PC-9 (cell line): ENCODE measurements at regions not wholly inside any gene's neighbourhood (a gene's known extent, or its start where the extent isn't known, plus 50 kb on each side); places are given as distances from the start of the nearest gene placed in this dataset.
A peak's percentile ranks its signal among the peaks of the same experiment; 100 is the strongest.

Experiments used
- BruUV-seq: library from RNA; stranded (reverse); fragments of 400-500 nt; replicated peaks from 2 replicates; lab custom pipeline; 2021; lab: Mats Ljungman, UMichigan
- CTCF ChIA-PET: fragments of 300-600 bp; sonication (Branson Sonifier 250); formaldehyde crosslinking; loops from one replicate; lab custom pipeline; 2022; ENCODE audit warnings: antibody characterized with exemption; lab: Charles Lee
- POLR2A ChIA-PET: fragments of 300-600 bp; sonication (Branson Sonifier 250); formaldehyde crosslinking; loops from one replicate; lab custom pipeline; 2022; ENCODE audit warnings: antibody characterized with exemption; ENCODE audit not compliant: unreplicated experiment; lab: Charles Lee
- DNase-seq, 2 experiments: peaks; one replicate each; pipeline versions ENCODE4 v3.0.0 to v3.0.0-alpha.2; 2015 to 2022; ENCODE audit warnings: mixed read lengths in 1 of 2
- H2AFZ ChIP-seq: fragments of 200-600 bp; sonication (generic); 2 replicates; pipeline ENCODE4 v1.8.1; 2017; ENCODE audit warnings: antibody characterized with exemption
- H3F3A ChIP-seq: fragments of 200-600 bp; sonication (generic); 2 replicates; pipeline ENCODE4 v1.8.1; 2017; ENCODE audit warnings: antibody characterized with exemption, mild to moderate bottlenecking, low read depth; ENCODE audit not compliant: insufficient read depth
- H3K27ac ChIP-seq: fragments of 200-600 bp; sonication (generic); 2 replicates; pipeline ENCODE4 v1.6.1; 2016; ENCODE audit warnings: mixed run types
- H3K27me3 ChIP-seq: fragments of 200-600 bp; sonication (generic); 2 replicates; pipeline ENCODE4 v1.6.1; 2016; ENCODE audit warnings: low read depth, mixed run types; ENCODE audit not compliant: insufficient read depth
- H3K36me3 ChIP-seq: fragments of 200-600 bp; sonication (generic); 2 replicates; pipeline ENCODE4 v1.6.1; 2016; ENCODE audit warnings: low read depth, mixed run types
- H3K4me1 ChIP-seq: fragments of 200-600 bp; sonication (generic); replicated peaks from 2 replicates; pipeline ENCODE4 v1.6.1; 2016; ENCODE audit warnings: mixed run types; ENCODE audit not compliant: insufficient read depth
- H3K4me2 ChIP-seq: fragments of 200-600 bp; sonication (generic); 2 replicates; pipeline ENCODE4 v1.6.1; 2017; ENCODE audit warnings: mixed run types
- H3K4me3 ChIP-seq: fragments of 200-600 bp; sonication (generic); 2 replicates; pipeline ENCODE4 v1.6.1; 2016; ENCODE audit warnings: mixed run types
- H3K79me2 ChIP-seq: fragments of 200-600 bp; sonication (generic); 2 replicates; pipeline ENCODE4 v1.6.1; 2017; ENCODE audit warnings: low read depth, mixed run types
- H3K9me2 ChIP-seq: fragments of 200-600 bp; sonication (generic); 2 replicates; pipeline ENCODE4 v1.8.1; 2017; ENCODE audit warnings: mild to moderate bottlenecking; ENCODE audit not compliant: insufficient read depth
- H3K9me3 ChIP-seq: fragments of 200-600 bp; sonication (generic); 2 replicates; pipeline ENCODE4 v1.8.1; 2016; ENCODE audit warnings: low read depth; ENCODE audit not compliant: insufficient read depth
- H4K20me1 ChIP-seq: fragments of 200-600 bp; sonication (generic); 2 replicates; pipeline ENCODE4 v1.8.1; 2017; ENCODE audit not compliant: insufficient read depth
- EZH2 ChIP-seq: fragments of 200-600 bp; sonication (generic); IDR thresholded peaks from 2 replicates; pipeline ENCODE4 v1.8.0; 2017; ENCODE audit warnings: antibody characterized with exemption, low read depth
- intact Hi-C: fragments of 100-400 bp; cut with micrococcal nuclease; formaldehyde crosslinking; loops from one replicate; pipeline ENCODE4 v1.10.0; 2022; ENCODE audit not compliant: unreplicated experiment
- TF ChIP-seq, protein P1 (sequence below): fragments of 200-600 bp; sonication (generic); conservative IDR thresholded peaks from 2 replicates; pipeline ENCODE4 v1.6.1; 2017; ENCODE audit warnings: mixed run types, antibody characterized with exemption, mild to moderate bottlenecking, moderate library complexity

DNA sequence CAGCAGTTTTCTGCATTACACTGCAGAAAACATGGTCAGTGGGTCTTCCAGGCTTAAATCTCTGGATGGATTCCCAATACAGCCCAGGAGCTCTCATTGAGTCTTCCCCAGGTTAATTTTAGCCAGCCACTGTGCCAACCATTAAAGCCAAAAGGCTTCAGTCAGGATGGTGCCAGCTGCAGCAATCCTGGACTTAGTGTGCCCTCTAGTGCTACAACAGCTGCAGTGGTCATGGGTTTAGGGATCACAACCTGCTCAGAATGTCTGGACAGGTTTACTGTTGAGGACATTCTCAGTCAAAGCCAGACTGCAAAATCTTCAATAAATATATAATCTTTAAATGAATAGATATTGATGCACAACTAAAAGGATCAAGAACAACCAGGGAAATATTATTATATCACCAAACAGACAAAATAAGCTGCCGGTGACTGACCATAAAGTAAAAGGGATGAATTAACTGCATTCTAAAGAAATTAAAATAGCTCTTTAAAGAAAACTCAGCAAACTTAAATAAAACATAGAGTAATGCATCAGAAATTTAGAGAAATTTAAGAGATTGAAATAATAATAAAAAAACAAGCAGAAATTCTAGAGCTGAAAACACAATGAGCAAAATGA is 639.9 kb downstream of the SPOCK3 start:
- POLR2A ChIA-PET, result interaction anchor here (0.6 kb wide), 1 partner anchor 1482 kb away, joined by 3 read pairs; the partner anchor contains the start of gene TMEM192
- Histone ChIP-seq H3K36me3 (no peaks in the 10 kb centered on the region), H3K27ac (no peak overlapping the region), H3K4me1 (no peaks in the 10 kb centered on the region), H4K20me1 (no peaks in the 10 kb centered on the region), H3K4me3 (no peak overlapping the region), H3K27me3 (no peaks in the 10 kb centered on the region), H3K9me2 (no peaks in the 10 kb centered on the region), H3F3A (no peaks in the 10 kb centered on the region), H3K4me2 (no peak overlapping the region), H2AFZ (no peak overlapping the region), H3K79me2 (no peaks in the 10 kb centered on the region), H3K9me3 (no peaks in the 10 kb centered on the region)
- DNase-seq, result peak in 1 of 2 experiments; percentile 43
- CTCF ChIA-PET, result interaction anchor here (0.6 to 0.7 kb wide), 3 partner anchors 271 to 1038 kb away, joined by 3 read pairs; no protein-coding TSS in a partner anchor
- TF ChIP-seq, protein P1, sequence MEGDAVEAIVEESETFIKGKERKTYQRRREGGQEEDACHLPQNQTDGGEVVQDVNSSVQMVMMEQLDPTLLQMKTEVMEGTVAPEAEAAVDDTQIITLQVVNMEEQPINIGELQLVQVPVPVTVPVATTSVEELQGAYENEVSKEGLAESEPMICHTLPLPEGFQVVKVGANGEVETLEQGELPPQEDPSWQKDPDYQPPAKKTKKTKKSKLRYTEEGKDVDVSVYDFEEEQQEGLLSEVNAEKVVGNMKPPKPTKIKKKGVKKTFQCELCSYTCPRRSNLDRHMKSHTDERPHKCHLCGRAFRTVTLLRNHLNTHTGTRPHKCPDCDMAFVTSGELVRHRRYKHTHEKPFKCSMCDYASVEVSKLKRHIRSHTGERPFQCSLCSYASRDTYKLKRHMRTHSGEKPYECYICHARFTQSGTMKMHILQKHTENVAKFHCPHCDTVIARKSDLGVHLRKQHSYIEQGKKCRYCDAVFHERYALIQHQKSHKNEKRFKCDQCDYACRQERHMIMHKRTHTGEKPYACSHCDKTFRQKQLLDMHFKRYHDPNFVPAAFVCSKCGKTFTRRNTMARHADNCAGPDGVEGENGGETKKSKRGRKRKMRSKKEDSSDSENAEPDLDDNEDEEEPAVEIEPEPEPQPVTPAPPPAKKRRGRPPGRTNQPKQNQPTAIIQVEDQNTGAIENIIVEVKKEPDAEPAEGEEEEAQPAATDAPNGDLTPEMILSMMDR, result peak; percentile 66
- TF ChIP-seq EZH2, result no peak
- intact Hi-C loops, result loop anchor here (1.0 to 10.0 kb wide), 5 partner anchors 92 to 1057 kb away; no protein-coding TSS in a partner anchor
- no TSS peak for BruUV-seq

DNA sequence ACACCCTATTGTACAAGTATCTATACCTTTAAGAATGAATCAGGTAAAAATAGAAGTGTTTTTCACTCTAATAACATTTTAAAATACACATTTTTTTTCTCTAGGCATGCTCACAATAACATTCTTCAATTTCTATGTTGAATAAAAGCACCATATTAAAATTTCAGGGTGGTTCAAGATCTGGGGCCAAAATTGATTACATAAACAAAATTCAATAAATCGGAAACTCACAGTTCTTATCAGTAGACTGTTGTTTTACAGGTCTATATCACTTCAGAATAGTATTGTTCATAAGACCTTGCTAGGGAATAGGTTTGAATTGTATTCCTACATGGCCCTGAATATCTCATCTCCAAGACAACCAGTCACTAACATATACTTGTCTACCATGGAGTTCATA is 634.0 kb downstream of the SPOCK3 start:
- BruUV-seq, result no TSS peak
- no peaks in the 10 kb centered on the region for H4K20me1 ChIP-seq
- intact Hi-C loops, result no loop called here
- no peak overlapping the region for H2AFZ ChIP-seq
- CTCF ChIA-PET, result no interaction called here
- no peaks in the 10 kb centered on the region for H3K9me3 ChIP-seq
- no peak overlapping the region for H3K4me2 ChIP-seq
- no peaks in the 10 kb centered on the region for H3K4me1 ChIP-seq
- POLR2A ChIA-PET, result no interaction called here
- DNase-seq, result no peak
- H3K36me3 ChIP-seq, result no peaks in the 10 kb centered on the region
- TF ChIP-seq EZH2, result no peak
- TF ChIP-seq, protein P1, result no peak
- H3K27ac ChIP-seq, result no peak overlapping the region
- H3K79me2 ChIP-seq, result no peaks in the 10 kb centered on the region
- no peaks in the 10 kb centered on the region for H3K27me3 ChIP-seq
- H3F3A ChIP-seq, result no peaks in the 10 kb centered on the region
- H3K9me2 ChIP-seq, result no peaks in the 10 kb centered on the region
- no peak overlapping the region for H3K4me3 ChIP-seq

DNA sequence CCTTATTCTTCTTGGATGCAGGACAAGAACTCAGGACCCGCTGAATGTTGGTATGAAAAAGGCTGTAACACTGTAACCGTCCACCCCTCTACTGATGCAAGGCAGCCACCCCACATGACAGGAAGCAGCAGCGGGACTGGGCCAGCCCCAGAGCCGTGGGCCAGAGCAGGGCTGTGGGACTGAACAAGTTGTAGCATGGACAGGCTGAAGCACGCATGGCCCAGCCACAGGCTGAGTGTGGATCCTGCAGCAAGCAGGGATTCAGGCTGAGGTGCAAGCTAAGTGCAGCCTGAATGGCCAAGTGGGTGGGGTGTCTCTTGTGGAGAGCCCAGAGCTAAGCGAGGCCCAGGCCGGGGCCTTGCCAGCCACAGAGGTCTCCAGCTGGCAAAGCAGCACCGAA is 632.2 kb downstream of the SPOCK3 start:
- Histone ChIP-seq H3F3A (no peaks in the 10 kb centered on the region), H3K79me2 (no peaks in the 10 kb centered on the region), H3K4me3 (no peak overlapping the region), H3K36me3 (no peaks in the 10 kb centered on the region), H3K4me1 (no peaks in the 10 kb centered on the region), H4K20me1 (no peaks in the 10 kb centered on the region), H3K27ac (no peak overlapping the region), H3K27me3 (no peaks in the 10 kb centered on the region), H3K9me2 (no peaks in the 10 kb centered on the region), H2AFZ (no peak overlapping the region), H3K4me2 (no peak overlapping the region), H3K9me3 (no peaks in the 10 kb centered on the region)
- POLR2A ChIA-PET, result no interaction called here
- CTCF ChIA-PET, result no interaction called here
- intact Hi-C loops, result no loop called here
- DNase-seq, result no peak
- no TSS peak for BruUV-seq
- TF ChIP-seq, protein P1, result no peak
- TF ChIP-seq EZH2, result no peak
